ENCODE measurements at regions not wholly inside any gene's neighbourhood (a gene's known extent, or its start where the extent isn't known, plus 50 kb on each side); places are given as distances from the start of the nearest gene placed in this dataset.

GRCh38 chr5:142385194-142385593 lies 60.4 kb upstream of the SPRY4 start:
- TF ChIP-seq CTCF (conservative IDR thresholded peaks at IDR 0.05; ENCODE audit: low read depth in 2 of 2): no peak
- no peak for TF ChIP-seq EZH2 (IDR thresholded peaks at IDR 0.05; ENCODE audit: low read depth, unreplicated experiment)
- TF ChIP-seq POLR2AphosphoS5 (IDR thresholded peaks at IDR 0.05; ENCODE audit: low read depth): no peak
